K562 (cell line): ENCODE measurements at regions not wholly inside any gene's neighbourhood (a gene's known extent, or its start where the extent isn't known, plus 50 kb on each side); places are given as distances from the start of the nearest gene placed in this dataset.

Experiments
- ATF4 ChIP-seq: fragments of 450-650 bp; formaldehyde crosslinking; IDR thresholded peaks from 2 replicates; pipeline ENCODE4 v1.4.0; 2022; ENCODE audit warnings: mild to moderate bottlenecking, moderate library complexity
- CHD4 ChIP-seq: fragments of 200-600 bp; sonication (generic); IDR thresholded peaks from 3 replicates; pipeline ENCODE4 v1.6.1; 2012; ENCODE audit warnings: low read depth, mild to moderate bottlenecking, mixed read lengths, low read length, inconsistent platforms; ENCODE audit not compliant: insufficient read depth, insufficient replicate concordance, poor library complexity, severe bottlenecking
- CREB1 ChIP-seq, 2 experiments: sonication (generic) in 1 of 2; formaldehyde crosslinking in 1 of 2; IDR thresholded peaks; 2 replicates each; pipeline versions ENCODE4 v1.6.1 to v1.8.0; 2012 to 2022; ENCODE audit warnings: inconsistent platforms in 1 of 2, mild to moderate bottlenecking in 1 of 2, missing genetic modification reagents in 1 of 2, moderate library complexity in 1 of 2
- CTCF ChIP-seq, 3 experiments: IDR thresholded peaks in 2 of 3; conservative IDR thresholded peaks in 1 of 3; 2 replicates each; pipeline ENCODE4 v1.5.1; 2011 to 2012; ENCODE audit warnings: low read length in 3 of 3, mild to moderate bottlenecking in 3 of 3, control low read depth in 2 of 3, improper control_type of control experiment in 1 of 3, inconsistent platforms in 1 of 3, low read depth in 1 of 3, mixed read lengths in 1 of 3, moderate library complexity in 1 of 3; ENCODE audit not compliant: insufficient read depth in 2 of 3
- DACH1 ChIP-seq: fragments of 450-650 bp; IDR thresholded peaks from 2 replicates; pipeline ENCODE4 v1.6.1; 2018; ENCODE audit not compliant: partially characterized antibody
- ERF ChIP-seq: fragments of 450-650 bp; formaldehyde crosslinking; IDR thresholded peaks from 2 replicates; pipeline ENCODE4 v1.4.0; 2020; ENCODE audit warnings: mild to moderate bottlenecking, mixed read lengths
- FOXA3 ChIP-seq, 2 experiments: fragments of 450-650 bp in 1 of 2; sonication (generic) in 1 of 2; formaldehyde crosslinking; IDR thresholded peaks in 1 of 2; conservative IDR thresholded peaks in 1 of 2; 2 replicates each; pipeline versions ENCODE4 v1.4.0 to v1.8.0; 2020 to 2022; ENCODE audit warnings: mild to moderate bottlenecking in 2 of 2, missing genetic modification reagents in 1 of 2
- MAX ChIP-seq: sonication (generic); formaldehyde crosslinking; IDR thresholded peaks from 2 replicates; pipeline ENCODE4 v1.9.0; 2022; ENCODE audit warnings: mild to moderate bottlenecking, missing genetic modification reagents
- TSHZ1 ChIP-seq: fragments of 250-450 bp; sonication (Bioruptor Pico); IDR thresholded peaks from 2 replicates; pipeline ENCODE4 v1.4.0; 2020; ENCODE audit warnings: mild to moderate bottlenecking, moderate library complexity
- ZBTB7A ChIP-seq: IDR thresholded peaks from 2 replicates; pipeline ENCODE4 v1.6.1; 2011; ENCODE audit warnings: low read depth, mild to moderate bottlenecking, low read length, moderate library complexity, borderline replicate concordance; ENCODE audit not compliant: control insufficient read depth
- ZNF324 ChIP-seq: fragments of 250-450 bp; sonication (Bioruptor Pico); IDR thresholded peaks from 2 replicates; pipeline ENCODE4 v1.4.0; 2020; ENCODE audit warnings: mild to moderate bottlenecking

- no peak for TF ChIP-seq ERF (CRISPR knock-in tag)
- no peak for TF ChIP-seq ATF4 (CRISPR knock-in tag)
- TF ChIP-seq CTCF (IDR thresholded peaks at IDR 0.05 in 2 of 3, conservative IDR thresholded peaks at IDR 0.05 in 1 of 3; ENCODE audit: insufficient read depth in 2 of 3, low read depth in 1 of 3, low read length in 3 of 3), result no peak
- no peak for TF ChIP-seq ZNF324
- no peak for TF ChIP-seq TSHZ1 (CRISPR knock-in tag)
- no peak for TF ChIP-seq ZBTB7A
- no peak for TF ChIP-seq MAX (CRISPR knock-in tag)
- TF ChIP-seq DACH1, result no peak
- no peak for TF ChIP-seq CHD4
- TF ChIP-seq FOXA3 (CRISPR knock-in tag; conservative IDR thresholded peaks at IDR 0.05 in 1 of 2, IDR thresholded peaks at IDR 0.05 in 1 of 2), result no peak
- no peak for TF ChIP-seq CREB1 (IDR thresholded peaks at IDR 0.05)
- no peak for TF ChIP-seq CREB1 (CRISPR knock-in tag; IDR thresholded peaks at IDR 0.05)
Observed at GRCh38 chr15:39487458-39487735, 93.5 kb upstream of the THBS1 start.
